ENCODE measurements at regions not wholly inside any gene's neighbourhood (a gene's known extent, or its start where the extent isn't known, plus 50 kb on each side); places are given as distances from the start of the nearest gene placed in this dataset.

GRCh38 chr9:102795532-102795931 lies 199.6 kb upstream of the CYLC2 start:
- Histone ChIP-seq H3K27ac (ENCODE audit: low read depth in 2 of 2, low read length in 1 of 2) (no peak overlapping the region), H3K9me2 (no peaks in the 10 kb centered on the region), H3K9ac (no peak overlapping the region), H3K4me2 (no peak overlapping the region), H4K20me1 (ENCODE audit: insufficient read depth) (no peaks in the 10 kb centered on the region), H3K79me2 (ENCODE audit: insufficient read depth) (no peaks in the 10 kb centered on the region), H3K36me3 (replicated peaks in 1 of 2; ENCODE audit: control insufficient read depth in 1 of 2, insufficient read depth in 2 of 2, low read length in 1 of 2) (no peaks in the 10 kb centered on the region), H3F3A (replicated peaks; ENCODE audit: insufficient read depth) (no peaks in the 10 kb centered on the region), H2AFZ (ENCODE audit: low read depth) (no peak overlapping the region), H3K4me1 (ENCODE audit: control insufficient read depth in 1 of 2, insufficient read depth in 2 of 2, low read depth in 1 of 2, low read length in 1 of 2) (no peaks in the 10 kb centered on the region), H3K4me3 (ENCODE audit: low read depth in 2 of 2, low read length in 1 of 2) (no peak overlapping the region), H3K9me3 (0 out of 2 replicates have a peak, but pooled peaks cover 3% of the 10 kb centered on the region), H3K27me3 (ENCODE audit: insufficient read depth) (no peaks in the 10 kb centered on the region)
- no peak for TF ChIP-seq NFIC (IDR thresholded peaks at IDR 0.05; ENCODE audit: borderline replicate concordance)
- TF ChIP-seq GABPA (IDR thresholded peaks at IDR 0.05; ENCODE audit: low read depth), result no peak
- no peak for TF ChIP-seq IRF3 (IDR thresholded peaks at IDR 0.05; ENCODE audit: low read depth, low read length)
- no peak for TF ChIP-seq JUND (IDR thresholded peaks at IDR 0.05)
- no peak for TF ChIP-seq RAD21 (IDR thresholded peaks at IDR 0.05; ENCODE audit: low read length)
- no peak for TF ChIP-seq USF1 (IDR thresholded peaks at IDR 0.05; ENCODE audit: borderline replicate concordance, low read depth)
- TF ChIP-seq POLR2AphosphoS5 (IDR thresholded peaks at IDR 0.05; ENCODE audit: low read depth, low read length), result no peak
- no peak for TF ChIP-seq FOSL2 (IDR thresholded peaks at IDR 0.05; ENCODE audit: borderline replicate concordance, low read depth)
- CTCF ChIA-PET, result no interaction called here
- POLR2A ChIA-PET, result no interaction called here
- DNase-seq, result no peak

- no peak overlapping the region for H3K9ac ChIP-seq
- ChIA-PET POLR2A (no interaction called here), CTCF (interaction anchor here (0.6 kb wide), 1 partner anchor 1749 kb away, joined by 3 read pairs; no protein-coding TSS in a partner anchor)
- H3K4me1 ChIP-seq (ENCODE audit: control insufficient read depth in 1 of 2, insufficient read depth in 2 of 2, low read depth in 1 of 2, low read length in 1 of 2), result 0 out of 4 replicates have a peak, but pooled peaks cover 0 to 4% of the 10 kb centered on the region in 2 experiments
- H4K20me1 ChIP-seq (ENCODE audit: insufficient read depth), result no peaks in the 10 kb centered on the region
- H3K9me3 ChIP-seq, result no peaks in the 10 kb centered on the region
- H3K27ac ChIP-seq (ENCODE audit: low read depth in 2 of 2, low read length in 1 of 2), result peak overlapping the region in 1 of 2 experiments; percentile 37; a peak in 1 of 4 replicates
- no peak overlapping the region; the same call in 1 of the 2 replicates for H2AFZ ChIP-seq (ENCODE audit: low read depth)
- no peaks in the 10 kb centered on the region for H3K36me3 ChIP-seq (replicated peaks in 1 of 2; ENCODE audit: control insufficient read depth in 1 of 2, insufficient read depth in 2 of 2, low read length in 1 of 2)
- DNase-seq, result no peak
- no peaks in the 10 kb centered on the region for H3K27me3 ChIP-seq (ENCODE audit: insufficient read depth)
- H3K9me2 ChIP-seq, result no peaks in the 10 kb centered on the region
- no peak overlapping the region for H3K4me2 ChIP-seq
- no peak overlapping the region for H3K4me3 ChIP-seq (ENCODE audit: low read depth in 2 of 2, low read length in 1 of 2)
- H3F3A ChIP-seq (replicated peaks; ENCODE audit: insufficient read depth), result no peaks in the 10 kb centered on the region
- no peaks in the 10 kb centered on the region for H3K79me2 ChIP-seq (ENCODE audit: insufficient read depth)
- no peak for TF ChIP-seq MXI1 (IDR thresholded peaks at IDR 0.05; ENCODE audit: low read depth, low read length)
- TF ChIP-seq TAF1 (IDR thresholded peaks at IDR 0.05; ENCODE audit: borderline replicate concordance, low read depth, low read length), result no peak
- no peak for TF ChIP-seq YY1 (IDR thresholded peaks at IDR 0.05; ENCODE audit: low read depth)
- TF ChIP-seq FOXJ3 (CRISPR knock-in tag; IDR thresholded peaks at IDR 0.05), result no peak
- no peak for TF ChIP-seq NRF1 (IDR thresholded peaks at IDR 0.05; ENCODE audit: low read depth, low read length)
- TF ChIP-seq CHD2 (IDR thresholded peaks at IDR 0.05; ENCODE audit: low read length, partially characterized antibody), result no peak
- TF ChIP-seq RCOR1 (IDR thresholded peaks at IDR 0.05; ENCODE audit: low read length), result no peak
- TF ChIP-seq ELF1 (IDR thresholded peaks at IDR 0.05), result no peak
- TF ChIP-seq EZH2phosphoT487 (IDR thresholded peaks at IDR 0.05; ENCODE audit: borderline replicate concordance, low read depth), result no peak
- TF ChIP-seq IRF3 (IDR thresholded peaks at IDR 0.05; ENCODE audit: low read depth, low read length), result no peak
- no peak for TF ChIP-seq REST (IDR thresholded peaks at IDR 0.05; ENCODE audit: low read depth, low read length)
- no peak for TF ChIP-seq SIN3A (IDR thresholded peaks at IDR 0.05; ENCODE audit: borderline replicate concordance, low read depth, low read length)
- TF ChIP-seq RAD21 (IDR thresholded peaks at IDR 0.05; ENCODE audit: low read length), result no peak
- TF ChIP-seq MAX (IDR thresholded peaks at IDR 0.05; ENCODE audit: low read depth), result no peak
- no peak for TF ChIP-seq USF2 (IDR thresholded peaks at IDR 0.05; ENCODE audit: borderline replicate concordance, low read depth, low read length)
Observed at GRCh38 chr9:102779356-102779755, 215.8 kb upstream of the CYLC2 start.
